22Rv1 (cell line): ENCODE measurements at regions not wholly inside any gene's neighbourhood (a gene's known extent, or its start where the extent isn't known, plus 50 kb on each side); places are given as distances from the start of the nearest gene placed in this dataset.

Experiments used
- ZFX ChIP-seq: fragments of 450-650 bp; IDR thresholded peaks from 2 replicates; pipeline ENCODE4 v1.6.1; 2017; ENCODE audit warnings: antibody characterized with exemption, borderline replicate concordance
- TF ChIP-seq, protein P1 (sequence below): fragments of 450-650 bp; IDR thresholded peaks from 2 replicates; pipeline ENCODE4 v1.5.1; 2017; ENCODE audit warnings: mild to moderate bottlenecking

DNA sequence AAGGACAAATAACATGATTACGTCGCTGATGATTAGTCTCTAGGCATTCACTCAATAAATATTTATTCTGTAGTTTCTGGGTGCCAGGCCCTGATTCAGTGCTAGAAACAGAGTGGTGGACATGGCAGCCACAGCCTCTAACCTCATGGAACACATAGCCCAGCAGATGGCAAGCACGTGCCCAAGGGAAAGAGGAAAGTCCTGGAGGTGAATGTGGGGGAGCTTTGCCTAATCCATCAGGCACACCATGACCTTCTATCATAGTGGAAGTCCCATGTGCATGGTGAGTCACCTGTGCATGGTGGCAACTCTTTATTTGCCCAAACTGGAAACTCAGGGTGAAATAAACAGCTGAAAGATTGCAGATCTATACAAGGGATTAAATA lies 143.0 kb upstream of the TNFAIP3 start:
- TF ChIP-seq, protein P1, sequence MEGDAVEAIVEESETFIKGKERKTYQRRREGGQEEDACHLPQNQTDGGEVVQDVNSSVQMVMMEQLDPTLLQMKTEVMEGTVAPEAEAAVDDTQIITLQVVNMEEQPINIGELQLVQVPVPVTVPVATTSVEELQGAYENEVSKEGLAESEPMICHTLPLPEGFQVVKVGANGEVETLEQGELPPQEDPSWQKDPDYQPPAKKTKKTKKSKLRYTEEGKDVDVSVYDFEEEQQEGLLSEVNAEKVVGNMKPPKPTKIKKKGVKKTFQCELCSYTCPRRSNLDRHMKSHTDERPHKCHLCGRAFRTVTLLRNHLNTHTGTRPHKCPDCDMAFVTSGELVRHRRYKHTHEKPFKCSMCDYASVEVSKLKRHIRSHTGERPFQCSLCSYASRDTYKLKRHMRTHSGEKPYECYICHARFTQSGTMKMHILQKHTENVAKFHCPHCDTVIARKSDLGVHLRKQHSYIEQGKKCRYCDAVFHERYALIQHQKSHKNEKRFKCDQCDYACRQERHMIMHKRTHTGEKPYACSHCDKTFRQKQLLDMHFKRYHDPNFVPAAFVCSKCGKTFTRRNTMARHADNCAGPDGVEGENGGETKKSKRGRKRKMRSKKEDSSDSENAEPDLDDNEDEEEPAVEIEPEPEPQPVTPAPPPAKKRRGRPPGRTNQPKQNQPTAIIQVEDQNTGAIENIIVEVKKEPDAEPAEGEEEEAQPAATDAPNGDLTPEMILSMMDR = no peak
- no peak for TF ChIP-seq ZFX
